Transverse colon (tissue), 4 donors: ENCODE measurements at regions not wholly inside any gene's neighbourhood (a gene's known extent, or its start where the extent isn't known, plus 50 kb on each side); places are given as distances from the start of the nearest gene placed in this dataset.

Experiments used
- DNase-seq: peaks from one replicate; pipeline ENCODE4 v3.0.0-alpha.2; 2019
- H3K27ac ChIP-seq, 4 donors: fragments of 200-600 bp; sonication (generic); 2 replicates each; pipeline ENCODE4 v1.5.1; 2016 to 2018; ENCODE audit warnings: inconsistent platforms in 4 of 4
- H3K27me3 ChIP-seq: fragments of 200-600 bp; sonication (generic); 2 replicates; pipeline ENCODE4 v1.5.1; 2017; ENCODE audit warnings: inconsistent platforms
- H3K36me3 ChIP-seq, 4 donors: fragments of 200-600 bp; sonication (generic); 2 replicates each; pipeline ENCODE4 v1.5.1; 2017 to 2019; ENCODE audit warnings: inconsistent platforms in 4 of 4
- H3K4me1 ChIP-seq, 4 donors: fragments of 200-600 bp; sonication (generic); 2 replicates each; pipeline ENCODE4 v1.5.1; 2017 to 2020; ENCODE audit warnings: inconsistent platforms in 4 of 4
- H3K4me3 ChIP-seq, 4 donors: fragments of 200-600 bp; sonication (generic); 1 replicate in 1 of 4; 2 replicates in 3 of 4; pipeline versions ENCODE4 v1.5.1 to v1.6.1; 2017 to 2019; ENCODE audit warnings: inconsistent platforms in 4 of 4
- H3K9me3 ChIP-seq, 2 donors: fragments of 200-600 bp; sonication (generic); 2 replicates each; pipeline ENCODE4 v1.5.1; 2017 to 2019; ENCODE audit warnings: inconsistent platforms in 2 of 2
- CTCF ChIP-seq, 5 experiments: fragments of 200-600 bp in 3 of 5; fragments of 450-650 bp in 2 of 5; sonication (generic) in 3 of 5; IDR thresholded peaks; 1 replicate in 2 of 5; 2 replicates in 3 of 5; pipeline ENCODE4 v1.5.1; 2016 to 2017; ENCODE audit warnings: antibody characterized with exemption in 5 of 5, inconsistent platforms in 3 of 5, mild to moderate bottlenecking in 2 of 5, moderate library complexity in 1 of 5
- EP300 ChIP-seq: sonication (generic); formaldehyde crosslinking; IDR thresholded peaks from one replicate; pipeline ENCODE4 v1.6.1; 2017; ENCODE audit warnings: antibody characterized with exemption, low read depth
- POLR2A ChIP-seq: fragments of 450-650 bp; IDR thresholded peaks from one replicate; pipeline ENCODE4 v1.6.1; 2016; ENCODE audit warnings: antibody characterized with exemption, mild to moderate bottlenecking, moderate library complexity
- POLR2AphosphoS5 ChIP-seq, 3 donors: sonication (generic); formaldehyde crosslinking; IDR thresholded peaks; one replicate each; pipeline ENCODE4 v1.6.1; 2016; ENCODE audit warnings: antibody characterized with exemption in 3 of 3
- WGBS, 2 donors: methylation state at CpG; one replicate each; pipeline ENCODE4 v1.1.5; 2018; ENCODE audit warnings: low coverage in 1 of 2; 5-methylcytosine and 5-hydroxymethylcytosine counted together
- in situ Hi-C, 4 donors: fragments of 200-750 bp; cut with MboI; loops; one replicate each; pipeline versions ENCODE4 v1.15.0 to v1.15.1; 2017; ENCODE audit warnings: low sequenced_read_pairs in 3 of 4, low pct_ligation_motif_present in 1 of 4, low pct_unique_long_range_greater_than_20kb in 1 of 4
- intact Hi-C: fragments of 100-400 bp; cut with DNase I; formaldehyde crosslinking; loops from one replicate; pipeline ENCODE4 v1.15.1; 2023; ENCODE audit warnings: low total_unique reads

DNA sequence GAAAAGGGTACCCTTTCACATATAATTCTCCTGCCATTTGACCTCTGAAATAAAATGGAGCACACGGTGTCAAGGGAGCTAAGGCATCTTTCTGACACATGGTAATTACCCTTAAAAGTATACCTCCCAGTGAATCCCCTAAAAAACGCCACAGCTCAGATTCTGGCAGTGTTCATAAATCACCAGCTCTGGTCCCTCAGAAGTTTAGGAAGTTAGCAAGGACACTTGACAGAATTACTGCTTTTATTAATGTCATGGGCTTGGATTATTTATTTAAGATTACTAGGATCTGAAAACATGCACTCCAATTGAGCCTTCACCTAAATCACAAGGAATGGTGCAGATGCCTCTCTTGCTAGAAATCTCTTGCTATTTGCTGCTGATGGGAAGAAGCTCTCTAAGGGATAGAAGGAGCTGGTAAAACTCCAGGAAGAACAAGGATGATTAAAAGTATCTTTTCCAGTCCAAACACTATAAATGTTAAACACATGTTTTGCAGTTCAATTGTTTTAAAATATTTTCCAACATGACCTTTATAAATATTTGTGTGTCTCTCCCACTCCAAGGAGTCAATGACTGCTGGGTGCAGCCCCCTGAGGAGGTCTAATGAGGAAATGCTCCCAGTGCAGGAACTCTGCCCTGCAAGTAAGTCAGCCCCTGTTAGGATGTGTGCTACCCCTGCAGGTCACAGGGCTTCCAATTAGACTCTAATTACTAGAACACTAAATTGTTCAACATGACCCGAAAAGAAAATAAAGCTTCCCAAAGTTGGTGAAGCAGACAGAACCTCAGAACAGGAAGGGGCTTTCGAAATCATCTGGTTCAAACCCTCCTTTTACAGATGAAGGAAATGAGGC lies 230.3 kb downstream of the TFAP2A start:
- no peak for DNase-seq
- H3K36me3 ChIP-seq, result no peaks in the 10 kb centered on the region
- H3K4me1 ChIP-seq, result no peaks in the 10 kb centered on the region
- intact Hi-C loops (no loop called here), in situ Hi-C loops (no loop called here)
- H3K27ac ChIP-seq, result no peak overlapping the region
- TF ChIP-seq POLR2AphosphoS5 (IDR thresholded peaks at IDR 0.05), result no peak
- no peak for TF ChIP-seq CTCF (IDR thresholded peaks at IDR 0.05)
- TF ChIP-seq POLR2A, result no peak
- TF ChIP-seq EP300, result no peak
- H3K27me3 ChIP-seq, result no peaks in the 10 kb centered on the region
- WGBS, 2 donors, result 15 to 35% methylated on average over 4 of the region's 4 CpGs
- H3K9me3 ChIP-seq, result no peaks in the 10 kb centered on the region
- no peak overlapping the region for H3K4me3 ChIP-seq

DNA sequence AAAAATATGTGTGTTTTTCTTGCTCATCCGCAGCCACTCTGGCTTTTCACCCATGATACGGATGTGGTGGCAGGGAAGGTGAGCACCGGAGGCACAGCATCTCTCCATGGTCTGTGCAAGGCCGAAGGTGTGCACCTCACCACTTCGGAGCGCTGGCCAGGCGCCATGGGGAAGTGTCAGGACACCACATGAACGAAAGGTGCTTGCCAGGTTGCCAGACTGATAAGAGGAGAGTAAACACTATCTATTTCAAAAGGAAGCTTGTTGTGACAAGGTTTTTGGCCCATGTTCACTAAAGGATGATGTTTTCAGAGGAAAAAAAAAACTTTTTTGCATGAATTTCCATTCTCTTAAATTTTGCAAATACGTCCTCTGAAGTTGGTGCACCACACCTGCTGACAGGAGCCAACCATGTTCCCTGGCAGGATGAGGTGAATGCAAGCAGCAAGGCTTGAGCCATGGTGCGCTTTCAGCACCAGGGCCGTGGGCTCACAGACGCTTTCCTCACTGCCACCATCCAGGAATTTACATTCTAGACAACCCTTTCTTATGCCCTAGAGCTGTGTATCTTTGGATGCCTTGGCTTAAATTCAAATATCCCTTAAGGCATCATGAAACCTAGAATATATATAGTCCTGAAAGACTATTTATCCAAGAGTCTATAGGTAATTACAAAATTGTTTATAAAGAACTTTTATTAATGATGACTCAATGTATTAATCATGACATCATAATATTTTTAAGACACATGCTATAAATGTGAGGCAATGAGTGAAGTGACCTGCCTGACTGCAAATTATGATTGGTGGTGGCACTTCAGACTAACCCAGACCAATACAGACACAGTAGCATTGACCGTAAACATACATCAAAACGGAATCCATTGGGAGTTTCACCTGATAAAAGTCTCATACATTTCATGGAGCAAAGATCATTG lies 234.5 kb downstream of the TFAP2A start:
- Histone ChIP-seq H3K4me1 (no peaks in the 10 kb centered on the region), H3K9me3 (no peaks in the 10 kb centered on the region), H3K36me3 (no peaks in the 10 kb centered on the region), H3K27me3 (no peaks in the 10 kb centered on the region), H3K27ac (no peak overlapping the region), H3K4me3 (no peak overlapping the region)
- WGBS, 2 donors, result 69 to 72% methylated on average over 8 to 14 of the region's 14 CpGs
- intact Hi-C loops, result no loop called here
- no peak for TF ChIP-seq CTCF (IDR thresholded peaks at IDR 0.05)
- TF ChIP-seq EP300, result no peak
- no peak for TF ChIP-seq POLR2AphosphoS5 (IDR thresholded peaks at IDR 0.05)
- TF ChIP-seq POLR2A, result no peak
- in situ Hi-C loops, result no loop called here
- DNase-seq, result no peak

DNA sequence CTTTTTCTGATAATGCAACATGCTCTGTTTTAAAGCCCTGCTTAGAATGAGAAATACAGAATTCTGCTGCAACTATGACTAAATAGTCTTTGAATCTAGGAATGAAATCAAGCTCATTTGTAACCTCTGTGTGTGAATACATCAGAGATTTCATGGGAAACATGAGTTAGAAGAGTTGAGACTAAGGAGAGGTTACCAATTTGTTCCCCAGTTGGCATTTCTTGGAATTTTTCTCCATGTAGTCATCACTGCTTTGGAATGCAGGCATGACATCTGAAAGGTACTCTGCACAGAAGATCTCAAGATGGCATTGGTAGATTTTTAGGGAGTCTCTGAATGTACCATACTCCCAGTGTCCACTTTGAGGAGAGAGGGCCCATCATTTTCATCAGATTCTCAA lies 237.2 kb downstream of the TFAP2A start:
- H3K4me3 ChIP-seq, result no peak overlapping the region
- no peaks in the 10 kb centered on the region for H3K36me3 ChIP-seq
- H3K9me3 ChIP-seq, result no peaks in the 10 kb centered on the region
- in situ Hi-C loops (no loop called here), intact Hi-C loops (no loop called here)
- DNase-seq, result no peak
- H3K4me1 ChIP-seq, result no peaks in the 10 kb centered on the region
- H3K27ac ChIP-seq, result no peak overlapping the region
- no peaks in the 10 kb centered on the region for H3K27me3 ChIP-seq
- TF ChIP-seq POLR2A (no peak), POLR2AphosphoS5 (IDR thresholded peaks at IDR 0.05) (no peak), CTCF (IDR thresholded peaks at IDR 0.05) (no peak)

DNA sequence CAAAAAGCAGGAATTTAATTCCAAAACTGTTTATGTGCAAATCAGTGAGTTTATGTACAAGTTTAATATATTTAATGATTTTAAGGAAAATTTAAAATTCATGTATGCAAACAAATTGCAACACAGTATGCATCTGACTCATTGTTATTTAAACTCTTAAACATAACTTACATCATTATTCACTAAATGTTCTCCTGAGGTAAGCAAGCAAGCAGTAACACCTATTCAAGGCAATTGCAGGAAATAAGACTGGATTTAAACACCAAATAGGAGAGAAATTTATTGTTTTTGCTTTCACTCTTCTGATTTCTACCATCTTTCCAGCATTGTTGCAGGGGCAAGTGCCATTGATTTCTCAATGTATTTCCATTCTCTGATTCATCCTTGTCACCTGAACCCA lies 239.5 kb downstream of the TFAP2A start:
- H3K27ac ChIP-seq, result no peak overlapping the region
- no peak overlapping the region for H3K4me3 ChIP-seq
- no peaks in the 10 kb centered on the region for H3K4me1 ChIP-seq
- TF ChIP-seq CTCF (IDR thresholded peaks at IDR 0.05), result no peak
- no peak for TF ChIP-seq POLR2AphosphoS5 (IDR thresholded peaks at IDR 0.05)
- TF ChIP-seq POLR2A, result no peak
- no peak for TF ChIP-seq EP300
- H3K9me3 ChIP-seq, result no peaks in the 10 kb centered on the region
- no peak for DNase-seq
- in situ Hi-C loops (no loop called here), intact Hi-C loops (no loop called here)
- H3K36me3 ChIP-seq, result no peaks in the 10 kb centered on the region
- no peaks in the 10 kb centered on the region for H3K27me3 ChIP-seq
